ENCODE measurements at regions not wholly inside any gene's neighbourhood (a gene's known extent, or its start where the extent isn't known, plus 50 kb on each side); places are given as distances from the start of the nearest gene placed in this dataset.

- no peaks in the 10 kb centered on the region for H3K36me3 Mint-ChIP-seq
- no peak for TF ChIP-seq CTCF (IDR thresholded peaks at IDR 0.05; ENCODE audit: unreplicated experiment)
- peaks cover 21% of the 10 kb centered on the region for H3K4me1 Mint-ChIP-seq
Observed at GRCh38 chr6:109925075-109925474, 53.0 kb upstream of the GPR6 start.

GRCh38 chr6:109927052-109927451, 51.1 kb upstream of the GPR6 start:
- Mint-ChIP-seq H3K27ac (no peak overlapping the region), H3K36me3 (no peaks in the 10 kb centered on the region), H3K4me3 (no peak overlapping the region), H3K9me3 (no peaks in the 10 kb centered on the region), H3K4me1 (peaks cover 21% of the 10 kb centered on the region), H3K27me3 (ENCODE audit: low read depth) (peaks cover 5% of the 10 kb centered on the region)
- no peak for TF ChIP-seq CTCF (IDR thresholded peaks at IDR 0.05; ENCODE audit: unreplicated experiment)
- no peak for DNase-seq (ENCODE audit: low spot score in 2 of 2, unreplicated experiment in 2 of 2)

More at GRCh38 chr6:109925075-109925474, 53.0 kb upstream of the GPR6 start:
- H3K27me3 Mint-ChIP-seq (ENCODE audit: low read depth) = peaks cover 5% of the 10 kb centered on the region
- H3K9me3 Mint-ChIP-seq = no peaks in the 10 kb centered on the region
- no peak for DNase-seq (ENCODE audit: low spot score in 2 of 2, unreplicated experiment in 2 of 2)
- H3K27ac Mint-ChIP-seq = no peak overlapping the region
- no peak overlapping the region for H3K4me3 Mint-ChIP-seq
